Keratinocyte (primary cell): ENCODE measurements at regions not wholly inside any gene's neighbourhood (a gene's known extent, or its start where the extent isn't known, plus 50 kb on each side); places are given as distances from the start of the nearest gene placed in this dataset.
A peak's percentile ranks its signal among the peaks of the same experiment; 100 is the strongest.

Source experiments
- DNase-seq: peaks from one replicate; pipeline ENCODE4 v3.0.0-alpha.2; 2011; ENCODE audit warnings: low read depth, missing footprints, low spot score
- FAIRE-seq: peaks from 2 replicates; lab custom pipeline; 2011; peaks lifted over from hg19 to GRCh38; lab: Jason Lieb, UNC
- H2AFZ ChIP-seq: 2 replicates; pipeline ENCODE4 v1.6.0; 2012; ENCODE audit warnings: low read length, control low read depth, inconsistent platforms; ENCODE audit not compliant: control insufficient read depth
- H3K27ac ChIP-seq: 2 replicates; pipeline ENCODE4 v1.5.1; 2011; ENCODE audit warnings: low read length; ENCODE audit not compliant: control insufficient read depth, insufficient read depth
- H3K27me3 ChIP-seq: 3 replicates; pipeline ENCODE4 v1.6.0; 2011; ENCODE audit warnings: low read length; ENCODE audit not compliant: control insufficient read depth, insufficient read depth; ENCODE audit errors: extremely low read depth
- H3K36me3 ChIP-seq, 2 experiments: 2 replicates in 1 of 2; 3 replicates in 1 of 2; pipeline ENCODE4 v1.5.1; 2011; ENCODE audit warnings: low read length in 2 of 2, mild to moderate bottlenecking in 1 of 2; ENCODE audit not compliant: control insufficient read depth in 2 of 2, insufficient read depth in 2 of 2; ENCODE audit errors: extremely low read depth in 1 of 2
- H3K4me1 ChIP-seq: 3 replicates; pipeline ENCODE4 v1.5.1; 2011; ENCODE audit warnings: low read length; ENCODE audit not compliant: control insufficient read depth, insufficient read depth; ENCODE audit errors: extremely low read depth
- H3K4me2 ChIP-seq: 3 replicates; pipeline ENCODE4 v1.6.0; 2011; ENCODE audit warnings: low read depth, low read length; ENCODE audit not compliant: control insufficient read depth, insufficient read depth; ENCODE audit errors: extremely low read depth
- H3K4me3 ChIP-seq, 3 experiments: fragments of 200-600 bp in 1 of 3; sonication (generic) in 1 of 3; 2 replicates in 2 of 3; 3 replicates in 1 of 3; pipeline ENCODE4 v1.5.1; 2011 to 2016; ENCODE audit warnings: low read length in 3 of 3, mild to moderate bottlenecking in 3 of 3, control low read depth in 2 of 3, inconsistent platforms in 1 of 3, low read depth in 1 of 3, mixed read lengths in 1 of 3, mixed run types in 1 of 3, moderate library complexity in 1 of 3; ENCODE audit not compliant: control insufficient read depth in 2 of 3, insufficient read depth in 2 of 3; ENCODE audit errors: extremely low read depth in 1 of 3
- H3K79me2 ChIP-seq: 2 replicates; pipeline ENCODE4 v1.6.0; 2012; ENCODE audit warnings: low read length; ENCODE audit not compliant: control insufficient read depth, insufficient read depth
- H3K9ac ChIP-seq: 3 replicates; pipeline ENCODE4 v1.6.0; 2011; ENCODE audit warnings: low read length; ENCODE audit not compliant: control insufficient read depth, insufficient read depth; ENCODE audit errors: extremely low read depth
- H3K9me1 ChIP-seq: 3 replicates; pipeline ENCODE4 v1.6.0; 2011; ENCODE audit warnings: low read length; ENCODE audit not compliant: control insufficient read depth, insufficient read depth; ENCODE audit errors: extremely low read depth
- H3K9me3 ChIP-seq: 2 replicates; pipeline ENCODE4 v1.5.1; 2012; ENCODE audit warnings: low read depth, low read length; ENCODE audit not compliant: control insufficient read depth
- H4K20me1 ChIP-seq: 3 replicates; pipeline ENCODE4 v1.6.0; 2011; ENCODE audit warnings: low read length; ENCODE audit not compliant: control insufficient read depth, insufficient read depth; ENCODE audit errors: extremely low read depth
- CTCF ChIP-seq, 3 experiments: IDR thresholded peaks in 1 of 3; conservative IDR thresholded peaks in 1 of 3; optimal IDR thresholded peaks in 1 of 3; 2 replicates in 2 of 3; 3 replicates in 1 of 3; pipeline versions ENCODE3 to v1.5.1; 2011; ENCODE audit warnings: low read length in 3 of 3, mild to moderate bottlenecking in 3 of 3, moderate library complexity in 2 of 3, control low read depth in 1 of 3, inconsistent platforms in 1 of 3; ENCODE audit not compliant: insufficient read depth in 2 of 3; ENCODE audit errors: extremely low read depth in 1 of 3
- EZH2 ChIP-seq: IDR thresholded peaks from one replicate; pipeline ENCODE4 v1.6.1; 2012; ENCODE audit warnings: inconsistent platforms, mild to moderate bottlenecking, low read length, moderate library complexity
- dilution Hi-C: fragments of 300-500 bp; cut with MboI; formaldehyde crosslinking; loops from one replicate; pipeline ENCODE4 v1.7.0; 2020; ENCODE audit warnings: low sequenced_read_pairs; ENCODE audit not compliant: extremely low pct_ligation_motif_present

- no peak overlapping the region for H3K4me2 ChIP-seq
- no peaks in the 10 kb centered on the region for H3K79me2 ChIP-seq
- peaks cover 2% of the 10 kb centered on the region for H3K4me1 ChIP-seq
- H3K9me3 ChIP-seq: no peaks in the 10 kb centered on the region
- no peak overlapping the region for H2AFZ ChIP-seq
- H3K27ac ChIP-seq: no peak overlapping the region
- dilution Hi-C loops: no loop called here
- no peaks in the 10 kb centered on the region for H3K27me3 ChIP-seq
- no peaks in the 10 kb centered on the region for H3K9me1 ChIP-seq
- H3K4me3 ChIP-seq: no peak overlapping the region
- H4K20me1 ChIP-seq: no peaks in the 10 kb centered on the region
- TF ChIP-seq EZH2 (no peak), CTCF (optimal IDR thresholded peaks at IDR 0.05 in 1 of 3, IDR thresholded peaks at IDR 0.05 in 1 of 3, conservative IDR thresholded peaks at IDR 0.05 in 1 of 3; ENCODE audit: extremely low read depth in 1 of 3, insufficient read depth in 2 of 3, low read length in 3 of 3) (no peak)
- no peak overlapping the region for H3K9ac ChIP-seq
- DNase-seq: no peak
- H3K36me3 ChIP-seq: no peaks in the 10 kb centered on the region
- FAIRE-seq: no peak
Observed at GRCh38 chr11:10378362-10378761, 73.5 kb downstream of the ADM start.

GRCh38 chr11:10379022-10379421 is 74.1 kb downstream of the ADM start:
- no peaks in the 10 kb centered on the region for H3K36me3 ChIP-seq
- no peak overlapping the region for H2AFZ ChIP-seq
- TF ChIP-seq CTCF (optimal IDR thresholded peaks at IDR 0.05 in 1 of 3, IDR thresholded peaks at IDR 0.05 in 1 of 3, conservative IDR thresholded peaks at IDR 0.05 in 1 of 3; ENCODE audit: extremely low read depth in 1 of 3, insufficient read depth in 2 of 3, low read length in 3 of 3): no peak
- no peak for TF ChIP-seq EZH2
- dilution Hi-C loops: no loop called here
- no peaks in the 10 kb centered on the region for H3K9me1 ChIP-seq
- DNase-seq: no peak
- no peaks in the 10 kb centered on the region for H3K27me3 ChIP-seq
- FAIRE-seq: peak; percentile 9
- no peaks in the 10 kb centered on the region for H3K79me2 ChIP-seq
- no peaks in the 10 kb centered on the region for H3K9me3 ChIP-seq
- H3K4me1 ChIP-seq: peaks cover 2% of the 10 kb centered on the region
- no peak overlapping the region for H3K27ac ChIP-seq
- no peak overlapping the region for H3K9ac ChIP-seq
- no peak overlapping the region for H3K4me3 ChIP-seq
- H4K20me1 ChIP-seq: no peaks in the 10 kb centered on the region
- H3K4me2 ChIP-seq: no peak overlapping the region
